Bronchial epithelial cell (primary cell): ENCODE measurements at regions not wholly inside any gene's neighbourhood (a gene's known extent, or its start where the extent isn't known, plus 50 kb on each side); places are given as distances from the start of the nearest gene placed in this dataset.
"Not testable (repeated sequence)": the region's sequence is repeated elsewhere in the genome, so short reads cannot be mapped to it uniquely, and the experiment has no call there.

Experiments used
- DNase-seq: peaks from one replicate; pipeline ENCODE4 v3.0.0-alpha.2; 2010; ENCODE audit warnings: low read depth
- FAIRE-seq: peaks from 2 replicates; lab custom pipeline; 2011; peaks lifted over from hg19 to GRCh38; lab: Jason Lieb, UNC
- H3K27me3 ChIP-seq: 2 replicates; pipeline ENCODE4 v1.5.1; 2011; ENCODE audit warnings: low read length; ENCODE audit not compliant: control insufficient read depth, insufficient read depth
- H3K36me3 ChIP-seq: 2 replicates; pipeline ENCODE4 v1.5.1; 2011; ENCODE audit warnings: low read length; ENCODE audit not compliant: control insufficient read depth, insufficient read depth
- H3K4me3 ChIP-seq: 2 replicates; pipeline ENCODE4 v1.5.1; 2011; ENCODE audit warnings: mild to moderate bottlenecking, low read depth, low read length, control low read depth
- TF ChIP-seq, protein P1 (sequence below): IDR thresholded peaks from 2 replicates; pipeline ENCODE4 v1.5.1; 2011; ENCODE audit warnings: mild to moderate bottlenecking, moderate library complexity, low read length, control low read depth, inconsistent platforms; ENCODE audit not compliant: insufficient read depth, severe bottlenecking

DNA sequence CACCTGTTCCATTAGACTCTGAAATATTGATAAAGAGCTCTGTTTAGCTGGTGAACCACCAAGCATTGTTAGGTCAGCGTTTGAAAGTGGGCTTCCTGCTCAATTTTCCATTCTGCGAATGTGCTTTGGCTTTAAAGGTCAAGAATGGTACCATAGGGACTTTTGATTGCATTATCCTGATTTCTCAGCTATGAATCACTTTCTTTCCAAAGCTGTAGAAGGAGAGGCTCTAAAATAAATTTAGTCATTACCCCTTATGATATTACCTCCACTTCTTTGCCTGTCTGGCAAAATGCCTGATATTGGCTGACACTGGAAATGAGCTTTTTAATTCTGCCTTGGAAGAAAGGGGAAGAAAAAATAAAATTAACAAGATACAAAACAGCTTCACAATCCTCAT lies 237.2 kb upstream of the CTNND2 start:
- TF ChIP-seq, protein P1, sequence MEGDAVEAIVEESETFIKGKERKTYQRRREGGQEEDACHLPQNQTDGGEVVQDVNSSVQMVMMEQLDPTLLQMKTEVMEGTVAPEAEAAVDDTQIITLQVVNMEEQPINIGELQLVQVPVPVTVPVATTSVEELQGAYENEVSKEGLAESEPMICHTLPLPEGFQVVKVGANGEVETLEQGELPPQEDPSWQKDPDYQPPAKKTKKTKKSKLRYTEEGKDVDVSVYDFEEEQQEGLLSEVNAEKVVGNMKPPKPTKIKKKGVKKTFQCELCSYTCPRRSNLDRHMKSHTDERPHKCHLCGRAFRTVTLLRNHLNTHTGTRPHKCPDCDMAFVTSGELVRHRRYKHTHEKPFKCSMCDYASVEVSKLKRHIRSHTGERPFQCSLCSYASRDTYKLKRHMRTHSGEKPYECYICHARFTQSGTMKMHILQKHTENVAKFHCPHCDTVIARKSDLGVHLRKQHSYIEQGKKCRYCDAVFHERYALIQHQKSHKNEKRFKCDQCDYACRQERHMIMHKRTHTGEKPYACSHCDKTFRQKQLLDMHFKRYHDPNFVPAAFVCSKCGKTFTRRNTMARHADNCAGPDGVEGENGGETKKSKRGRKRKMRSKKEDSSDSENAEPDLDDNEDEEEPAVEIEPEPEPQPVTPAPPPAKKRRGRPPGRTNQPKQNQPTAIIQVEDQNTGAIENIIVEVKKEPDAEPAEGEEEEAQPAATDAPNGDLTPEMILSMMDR = no peak
- Histone ChIP-seq H3K4me3 (no peak overlapping the region), H3K36me3 (no peaks in the 10 kb centered on the region), H3K27me3 (no peaks in the 10 kb centered on the region)
- no peak for FAIRE-seq
- DNase-seq = peak; percentile 4

GRCh38 chr5:12133520-12133919 lies 229.3 kb upstream of the CTNND2 start:
- TF ChIP-seq, protein P1 = no peak
- Histone ChIP-seq H3K36me3 (no peaks in the 10 kb centered on the region), H3K27me3 (no peaks in the 10 kb centered on the region), H3K4me3 (no peak overlapping the region)
- no peak for FAIRE-seq
- no peak for DNase-seq

- FAIRE-seq, H3K4me3 ChIP-seq, H3K27me3 ChIP-seq, H3K36me3 ChIP-seq, DNase-seq: not testable (repeated sequence)
Measured at GRCh38 chr5:12131020-12131419, 226.8 kb upstream of the CTNND2 start.

- TF ChIP-seq, protein P1 = no peak
- FAIRE-seq (no peak), DNase-seq (no peak)
- no peaks in the 10 kb centered on the region for H3K36me3 ChIP-seq
- H3K27me3 ChIP-seq = no peaks in the 10 kb centered on the region
- H3K4me3 ChIP-seq = no peak overlapping the region
Measured at GRCh38 chr5:12125895-12126294, 221.6 kb upstream of the CTNND2 start.

- Histone ChIP-seq H3K27me3 (no peaks in the 10 kb centered on the region), H3K4me3 (no peak overlapping the region), H3K36me3 (no peaks in the 10 kb centered on the region)
- TF ChIP-seq, protein P1 = no peak
- FAIRE-seq = no peak
- no peak for DNase-seq
Measured at GRCh38 chr5:12119657-12120056, 215.4 kb upstream of the CTNND2 start.

- TF ChIP-seq, protein P1 = no peak
- DNase-seq (no peak), FAIRE-seq (no peak)
- no peaks in the 10 kb centered on the region for H3K27me3 ChIP-seq
- H3K36me3 ChIP-seq = no peaks in the 10 kb centered on the region
- no peak overlapping the region for H3K4me3 ChIP-seq
Measured at GRCh38 chr5:12114075-12114474, 209.8 kb upstream of the CTNND2 start.
